Prostate gland (tissue), 2 donors: ENCODE measurements at regions not wholly inside any gene's neighbourhood (a gene's known extent, or its start where the extent isn't known, plus 50 kb on each side); places are given as distances from the start of the nearest gene placed in this dataset.

Experiments used
- DNase-seq: peaks from one replicate; pipeline ENCODE4 v3.0.0-alpha.2; 2019; ENCODE audit warnings: low spot score
- H3K27ac ChIP-seq, 2 donors: fragments of 200-600 bp; sonication (generic); 2 replicates each; pipeline ENCODE4 v1.5.1; 2017 to 2019
- H3K27me3 ChIP-seq: fragments of 200-600 bp; sonication (generic); replicated peaks from 2 replicates; pipeline ENCODE4 v1.5.1; 2019; ENCODE audit not compliant: insufficient read depth
- H3K36me3 ChIP-seq, 2 donors: fragments of 200-600 bp; sonication (generic); 1 replicate in 1 of 2; 2 replicates in 1 of 2; pipeline versions ENCODE4 v1.5.1 to v1.8.1; 2017 to 2019
- H3K4me1 ChIP-seq: fragments of 200-600 bp; sonication (generic); replicated peaks from 2 replicates; pipeline ENCODE4 v1.5.1; 2019
- H3K4me3 ChIP-seq, 2 donors: fragments of 200-600 bp; sonication (generic); 2 replicates each; pipeline ENCODE4 v1.5.1; 2017 to 2019
- H3K9me3 ChIP-seq: fragments of 200-600 bp; sonication (generic); 2 replicates; pipeline ENCODE4 v1.5.1; 2017
- POLR2A ChIP-seq: fragments of 450-650 bp; IDR thresholded peaks from one replicate; pipeline ENCODE4 v1.6.1; 2016; ENCODE audit warnings: antibody characterized with exemption, mild to moderate bottlenecking
- POLR2AphosphoS5 ChIP-seq: sonication (generic); formaldehyde crosslinking; IDR thresholded peaks from one replicate; pipeline ENCODE4 v1.6.1; 2017; ENCODE audit warnings: antibody characterized with exemption
- WGBS: methylation state at CpG from one replicate; pipeline ENCODE4 v1.1.5; 2018; 5-methylcytosine and 5-hydroxymethylcytosine counted together
- intact Hi-C: fragments of 100-400 bp; cut with DNase I; formaldehyde crosslinking; loops from one replicate; pipeline ENCODE4 v1.14.2; 2022
- TF ChIP-seq, protein P1 (sequence below), 4 experiments: fragments of 200-600 bp in 2 of 4; fragments of 450-650 bp in 2 of 4; sonication (generic) in 2 of 4; IDR thresholded peaks; 1 replicate in 3 of 4; 2 replicates in 1 of 4; pipeline ENCODE4 v1.5.1; 2016 to 2019; ENCODE audit warnings: antibody characterized with exemption in 4 of 4, mild to moderate bottlenecking in 2 of 4, moderate library complexity in 2 of 4

DNA sequence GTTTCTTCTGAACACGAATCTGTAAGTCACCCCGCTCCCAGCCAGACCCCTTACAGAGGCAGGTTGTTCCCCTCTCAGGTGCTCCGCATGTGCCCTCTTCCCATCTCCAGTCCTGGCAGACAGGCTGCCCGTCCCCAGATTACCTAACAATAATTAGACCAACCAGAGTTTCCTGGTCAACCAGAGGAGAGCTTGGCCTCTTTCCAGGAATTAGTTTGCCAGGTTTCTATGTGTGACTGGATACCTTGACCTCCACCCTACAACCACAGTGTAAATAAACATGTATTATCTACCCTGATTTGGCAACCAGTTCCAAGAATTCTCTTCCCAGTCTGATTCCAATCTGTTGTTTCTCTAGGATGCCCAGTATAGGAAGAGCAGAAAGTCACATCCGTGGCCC lies 178.0 kb upstream of the UMPS start:
- 66% methylated on average over 5 of the region's 5 CpGs for WGBS
- DNase-seq, result peak; percentile 37
- Histone ChIP-seq H3K27ac (no peak overlapping the region), H3K4me3 (no peak overlapping the region), H3K27me3 (no peaks in the 10 kb centered on the region), H3K4me1 (no peaks in the 10 kb centered on the region), H3K9me3 (no peaks in the 10 kb centered on the region), H3K36me3 (no peaks in the 10 kb centered on the region)
- no peak for TF ChIP-seq POLR2A
- peak; percentile 19 for TF ChIP-seq POLR2AphosphoS5
- TF ChIP-seq, protein P1, sequence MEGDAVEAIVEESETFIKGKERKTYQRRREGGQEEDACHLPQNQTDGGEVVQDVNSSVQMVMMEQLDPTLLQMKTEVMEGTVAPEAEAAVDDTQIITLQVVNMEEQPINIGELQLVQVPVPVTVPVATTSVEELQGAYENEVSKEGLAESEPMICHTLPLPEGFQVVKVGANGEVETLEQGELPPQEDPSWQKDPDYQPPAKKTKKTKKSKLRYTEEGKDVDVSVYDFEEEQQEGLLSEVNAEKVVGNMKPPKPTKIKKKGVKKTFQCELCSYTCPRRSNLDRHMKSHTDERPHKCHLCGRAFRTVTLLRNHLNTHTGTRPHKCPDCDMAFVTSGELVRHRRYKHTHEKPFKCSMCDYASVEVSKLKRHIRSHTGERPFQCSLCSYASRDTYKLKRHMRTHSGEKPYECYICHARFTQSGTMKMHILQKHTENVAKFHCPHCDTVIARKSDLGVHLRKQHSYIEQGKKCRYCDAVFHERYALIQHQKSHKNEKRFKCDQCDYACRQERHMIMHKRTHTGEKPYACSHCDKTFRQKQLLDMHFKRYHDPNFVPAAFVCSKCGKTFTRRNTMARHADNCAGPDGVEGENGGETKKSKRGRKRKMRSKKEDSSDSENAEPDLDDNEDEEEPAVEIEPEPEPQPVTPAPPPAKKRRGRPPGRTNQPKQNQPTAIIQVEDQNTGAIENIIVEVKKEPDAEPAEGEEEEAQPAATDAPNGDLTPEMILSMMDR (IDR thresholded peaks at IDR 0.05), result no peak
- intact Hi-C loops, result loop anchor here (10.0 kb wide), 1 partner anchor 267 kb away; no protein-coding TSS in a partner anchor

DNA sequence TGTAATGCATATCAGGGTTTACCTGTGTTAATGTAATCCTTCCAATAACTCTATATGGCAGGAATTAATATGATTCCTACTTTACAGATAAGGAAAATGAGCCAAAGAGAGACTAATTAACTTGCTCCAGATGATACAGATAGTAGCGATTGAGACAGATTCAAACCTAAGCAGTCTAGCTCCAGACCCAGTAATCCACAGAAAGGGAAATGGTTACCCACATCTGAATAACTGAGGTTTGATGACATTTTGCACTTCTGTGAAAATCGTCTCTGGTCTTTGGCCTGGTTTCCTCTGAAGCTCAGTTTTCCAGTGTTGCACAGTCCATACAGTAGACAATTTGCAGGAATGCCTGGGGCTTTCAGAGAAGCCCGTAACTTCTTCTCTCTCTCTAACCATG lies 177.1 kb upstream of the UMPS start:
- intact Hi-C loops, result loop anchor here (10.0 kb wide), 1 partner anchor 268 kb away; no protein-coding TSS in a partner anchor
- TF ChIP-seq POLR2AphosphoS5 (no peak), POLR2A (no peak)
- TF ChIP-seq, protein P1 (IDR thresholded peaks at IDR 0.05), result no peak
- no peaks in the 10 kb centered on the region for H3K27me3 ChIP-seq
- no peak overlapping the region for H3K27ac ChIP-seq
- no peak overlapping the region for H3K4me3 ChIP-seq
- H3K36me3 ChIP-seq, result no peaks in the 10 kb centered on the region
- H3K9me3 ChIP-seq, result no peaks in the 10 kb centered on the region
- DNase-seq, result no peak
- 82% methylated on average over 3 of the region's 3 CpGs for WGBS
- no peaks in the 10 kb centered on the region for H3K4me1 ChIP-seq

DNA sequence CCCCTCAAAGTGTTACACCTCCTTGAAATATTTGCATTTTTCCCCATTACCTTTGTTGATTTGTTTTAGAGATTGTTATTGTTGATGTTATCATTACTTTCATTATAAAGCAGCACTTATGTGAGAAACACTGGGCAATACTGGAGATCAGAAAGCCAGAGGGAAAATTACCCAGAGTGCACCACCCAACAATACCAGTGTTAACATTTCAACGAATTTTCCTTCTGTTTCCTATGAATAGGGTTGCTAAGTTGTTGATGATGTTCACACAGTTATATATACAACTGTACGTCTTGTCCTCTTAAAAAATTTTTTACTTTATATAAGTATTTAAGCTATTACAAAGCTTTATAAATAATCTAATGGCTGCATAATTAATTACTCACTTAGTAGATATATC lies 173.6 kb upstream of the UMPS start:
- Histone ChIP-seq H3K9me3 (no peaks in the 10 kb centered on the region), H3K36me3 (no peaks in the 10 kb centered on the region), H3K4me1 (no peaks in the 10 kb centered on the region), H3K27me3 (no peaks in the 10 kb centered on the region), H3K4me3 (no peak overlapping the region), H3K27ac (no peak overlapping the region)
- 54% methylated on average over 2 of the region's 2 CpGs for WGBS
- no peak for DNase-seq
- intact Hi-C loops, result loop anchor here (5.0 to 10.0 kb wide), 3 partner anchors 39 to 272 kb away; no protein-coding TSS in a partner anchor
- TF ChIP-seq POLR2AphosphoS5, result no peak
- no peak for TF ChIP-seq POLR2A
- TF ChIP-seq, protein P1 (IDR thresholded peaks at IDR 0.05), result no peak

DNA sequence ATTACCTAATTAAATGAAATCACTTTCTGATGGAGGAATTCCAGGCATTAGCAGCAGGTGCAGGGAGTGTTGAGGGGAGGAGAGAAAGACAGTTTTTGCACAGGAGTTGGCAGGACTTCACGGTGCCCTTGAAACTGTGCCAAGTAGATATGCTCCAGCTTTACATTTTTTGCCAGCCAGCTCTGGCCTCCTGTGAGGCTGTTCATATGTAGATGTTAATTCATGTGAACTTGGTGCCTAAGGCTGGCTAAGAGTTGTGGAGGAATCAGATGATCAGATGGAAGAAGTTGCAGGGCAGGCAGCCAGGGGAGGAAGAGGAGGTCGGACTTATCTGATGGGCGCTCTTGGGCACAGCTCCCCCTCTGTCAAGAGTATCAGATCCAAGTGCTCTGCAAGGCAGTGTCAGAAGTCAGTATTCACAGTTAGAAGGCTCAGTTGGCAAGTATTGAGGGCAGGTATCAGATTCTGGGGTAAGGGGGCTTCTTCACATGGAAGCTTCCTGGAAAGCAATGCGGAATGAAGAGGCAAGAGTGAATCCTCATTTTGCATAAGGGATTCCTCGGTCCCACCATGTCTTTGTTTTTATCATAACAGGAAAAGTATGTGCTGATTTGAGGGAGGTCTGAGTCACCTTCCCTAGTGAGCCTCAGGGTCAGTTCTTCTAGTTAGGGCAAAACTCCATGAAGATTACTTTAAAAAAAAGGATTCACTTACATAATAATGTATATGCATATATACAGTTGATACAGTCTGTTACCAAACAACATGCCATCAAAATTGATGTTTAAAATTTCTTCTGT lies 172.6 kb upstream of the UMPS start:
- Histone ChIP-seq H3K4me1 (no peaks in the 10 kb centered on the region), H3K27me3 (no peaks in the 10 kb centered on the region)
- WGBS, result 40% methylated on average over 5 of the region's 5 CpGs

More for the DNA sequence above, 172.6 kb upstream of the UMPS start:
- DNase-seq, result no peak
- no peaks in the 10 kb centered on the region for H3K36me3 ChIP-seq
- H3K27ac ChIP-seq, result no peak overlapping the region
- TF ChIP-seq, protein P1 (IDR thresholded peaks at IDR 0.05), result no peak
- TF ChIP-seq POLR2AphosphoS5, result no peak
- TF ChIP-seq POLR2A, result no peak
- intact Hi-C loops, result loop anchor here (5.0 to 10.0 kb wide), 3 partner anchors 40 to 273 kb away; no protein-coding TSS in a partner anchor
- no peak overlapping the region for H3K4me3 ChIP-seq
- H3K9me3 ChIP-seq, result no peaks in the 10 kb centered on the region
